ENCODE measurements at regions not wholly inside any gene's neighbourhood (a gene's known extent, or its start where the extent isn't known, plus 50 kb on each side); places are given as distances from the start of the nearest gene placed in this dataset.

- Histone ChIP-seq H3K4me2 (no peak overlapping the region), H3K9ac (no peak overlapping the region), H3K36me3 (no peaks in the 10 kb centered on the region), H3K27ac (no peak overlapping the region), H3K4me3 (no peak overlapping the region), H3K4me1 (no peaks in the 10 kb centered on the region), H4K20me1 (no peaks in the 10 kb centered on the region), H3K9me3 (peaks cover 17% of the 10 kb centered on the region), H3K27me3 (no peaks in the 10 kb centered on the region)
- no peak for TF ChIP-seq Cebpa-rat (IDR thresholded peaks at IDR 0.05)
Observed at GRCh38 chr12:30023186-30023585, 239.4 kb upstream of the TMTC1 start.

GRCh38 chr12:30021051-30021833, 237.5 kb upstream of the TMTC1 start:
- H3K9ac ChIP-seq: no peak overlapping the region
- no peak overlapping the region for H3K4me2 ChIP-seq
- H3K9me3 ChIP-seq: peaks cover 17% of the 10 kb centered on the region
- H3K27ac ChIP-seq: no peak overlapping the region
- no peak for TF ChIP-seq Cebpa-rat (IDR thresholded peaks at IDR 0.05)
- H3K27me3 ChIP-seq: no peaks in the 10 kb centered on the region
- no peaks in the 10 kb centered on the region for H3K4me1 ChIP-seq
- H4K20me1 ChIP-seq: no peaks in the 10 kb centered on the region
- H3K36me3 ChIP-seq: no peaks in the 10 kb centered on the region
- no peak overlapping the region for H3K4me3 ChIP-seq

GRCh38 chr12:30019366-30020140, 235.8 kb upstream of the TMTC1 start:
- no peak overlapping the region for H3K4me2 ChIP-seq
- H3K9me3 ChIP-seq: peaks cover 8% of the 10 kb centered on the region
- H3K4me1 ChIP-seq: no peaks in the 10 kb centered on the region
- no peaks in the 10 kb centered on the region for H3K36me3 ChIP-seq
- no peak overlapping the region for H3K9ac ChIP-seq
- no peak for TF ChIP-seq Cebpa-rat (IDR thresholded peaks at IDR 0.05)
- no peaks in the 10 kb centered on the region for H4K20me1 ChIP-seq
- H3K4me3 ChIP-seq: no peak overlapping the region
- H3K27me3 ChIP-seq: no peaks in the 10 kb centered on the region
- no peak overlapping the region for H3K27ac ChIP-seq

GRCh38 chr12:30016540-30017055, 232.9 kb upstream of the TMTC1 start:
- no peaks in the 10 kb centered on the region for H3K4me1 ChIP-seq
- H3K27ac ChIP-seq: no peak overlapping the region
- no peak overlapping the region for H3K4me2 ChIP-seq
- no peaks in the 10 kb centered on the region for H4K20me1 ChIP-seq
- H3K36me3 ChIP-seq: no peaks in the 10 kb centered on the region
- no peak overlapping the region for H3K9ac ChIP-seq
- no peak for TF ChIP-seq Cebpa-rat (IDR thresholded peaks at IDR 0.05)
- no peaks in the 10 kb centered on the region for H3K9me3 ChIP-seq
- H3K27me3 ChIP-seq: no peaks in the 10 kb centered on the region
- no peak overlapping the region for H3K4me3 ChIP-seq

- Histone ChIP-seq H4K20me1 (no peaks in the 10 kb centered on the region), H3K4me2 (no peak overlapping the region), H3K27ac (no peak overlapping the region), H3K4me1 (no peaks in the 10 kb centered on the region), H3K36me3 (no peaks in the 10 kb centered on the region), H3K9me3 (no peaks in the 10 kb centered on the region), H3K27me3 (no peaks in the 10 kb centered on the region), H3K4me3 (no peak overlapping the region), H3K9ac (no peak overlapping the region)
- TF ChIP-seq Cebpa-rat (IDR thresholded peaks at IDR 0.05): no peak
Observed at GRCh38 chr12:30015631-30016337, 232.0 kb upstream of the TMTC1 start.

- Histone ChIP-seq H3K36me3 (no peaks in the 10 kb centered on the region), H3K27ac (no peak overlapping the region), H3K4me2 (no peak overlapping the region), H3K4me1 (no peaks in the 10 kb centered on the region), H3K9me3 (no peaks in the 10 kb centered on the region), H3K4me3 (no peak overlapping the region), H4K20me1 (no peaks in the 10 kb centered on the region), H3K9ac (no peak overlapping the region), H3K27me3 (no peaks in the 10 kb centered on the region)
- no peak for TF ChIP-seq Cebpa-rat (IDR thresholded peaks at IDR 0.05)
Observed at GRCh38 chr12:30014991-30015390, 231.2 kb upstream of the TMTC1 start.

- Histone ChIP-seq H3K9me3 (no peaks in the 10 kb centered on the region), H3K4me1 (no peaks in the 10 kb centered on the region), H3K27ac (no peak overlapping the region), H3K4me3 (no peak overlapping the region), H3K36me3 (no peaks in the 10 kb centered on the region), H3K4me2 (no peak overlapping the region), H4K20me1 (no peaks in the 10 kb centered on the region), H3K9ac (no peak overlapping the region), H3K27me3 (no peaks in the 10 kb centered on the region)
- TF ChIP-seq Cebpa-rat (IDR thresholded peaks at IDR 0.05): no peak
Observed at GRCh38 chr12:30012816-30013450, 229.2 kb upstream of the TMTC1 start.

- no peaks in the 10 kb centered on the region for H4K20me1 ChIP-seq
- peaks cover 10% of the 10 kb centered on the region; the same call in 1 of the 2 replicates for H3K4me1 ChIP-seq
- H3K4me3 ChIP-seq: no peak overlapping the region
- H3K27ac ChIP-seq: no peak overlapping the region
- no peak overlapping the region for H3K9ac ChIP-seq
- H3K4me2 ChIP-seq: no peak overlapping the region
- TF ChIP-seq Cebpa-rat (IDR thresholded peaks at IDR 0.05): no peak
- no peaks in the 10 kb centered on the region for H3K9me3 ChIP-seq
- H3K27me3 ChIP-seq: no peaks in the 10 kb centered on the region
- no peaks in the 10 kb centered on the region for H3K36me3 ChIP-seq
Observed at GRCh38 chr12:30010071-30011052, 226.6 kb upstream of the TMTC1 start.

Measured in BLaER1 (cell line).